HG02588 (cell line): ENCODE measurements at regions not wholly inside any gene's neighbourhood (a gene's known extent, or its start where the extent isn't known, plus 50 kb on each side); places are given as distances from the start of the nearest gene placed in this dataset.
"Not testable (repeated sequence)": the region's sequence is repeated elsewhere in the genome, so short reads cannot be mapped to it uniquely, and the experiment has no call there.

Source experiments
- ATAC-seq: cut with Tn5 transposase; IDR thresholded peaks from one replicate; pipeline ENCODE4 v1.9.1; 2021; ENCODE audit warnings: mild to moderate bottlenecking, moderate library complexity; ENCODE audit not compliant: unreplicated experiment

DNA sequence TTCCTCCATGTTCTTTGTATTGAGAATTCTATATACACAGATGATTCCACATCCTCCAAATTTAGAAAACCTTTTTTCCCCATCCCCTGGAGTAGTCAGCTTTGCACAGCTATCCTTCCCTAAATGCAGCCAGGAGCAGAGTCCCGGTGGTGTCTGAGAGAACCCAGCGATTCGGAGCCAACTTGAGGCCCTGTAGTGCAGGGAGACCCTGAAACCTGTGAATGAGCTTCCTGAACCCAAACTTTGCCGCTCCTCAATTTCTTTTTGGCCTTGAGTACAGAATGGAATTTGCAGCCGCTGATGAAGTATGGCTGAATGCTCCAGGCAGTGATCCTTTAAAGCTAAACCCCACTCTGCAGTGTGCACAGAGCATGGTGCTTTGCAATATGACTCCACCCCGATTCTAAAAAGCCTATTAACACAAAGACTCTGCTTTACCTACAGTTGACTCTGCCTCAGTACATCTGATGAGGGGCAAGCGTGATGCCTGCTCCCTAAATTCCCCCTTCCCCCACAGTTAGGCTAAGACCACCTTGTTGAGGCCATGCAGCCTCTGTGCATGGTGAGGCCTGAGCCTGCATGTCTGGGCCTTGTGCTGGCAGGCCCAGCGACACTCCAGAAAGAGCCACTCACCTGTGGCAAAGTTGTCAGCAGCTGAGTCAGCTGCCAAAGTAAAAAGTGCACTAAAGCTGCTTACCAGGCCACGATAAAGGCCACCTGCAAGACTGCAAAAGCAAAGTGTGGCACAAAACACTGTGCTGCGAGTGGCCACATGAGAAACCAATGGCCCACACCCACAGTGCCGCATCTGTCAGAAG lies 82.1 kb downstream of the PLEKHG1 start:
- no peak for ATAC-seq

- ATAC-seq = no peak
Measured at GRCh38 chr6:150683320-150683719, 83.6 kb downstream of the PLEKHG1 start.

DNA sequence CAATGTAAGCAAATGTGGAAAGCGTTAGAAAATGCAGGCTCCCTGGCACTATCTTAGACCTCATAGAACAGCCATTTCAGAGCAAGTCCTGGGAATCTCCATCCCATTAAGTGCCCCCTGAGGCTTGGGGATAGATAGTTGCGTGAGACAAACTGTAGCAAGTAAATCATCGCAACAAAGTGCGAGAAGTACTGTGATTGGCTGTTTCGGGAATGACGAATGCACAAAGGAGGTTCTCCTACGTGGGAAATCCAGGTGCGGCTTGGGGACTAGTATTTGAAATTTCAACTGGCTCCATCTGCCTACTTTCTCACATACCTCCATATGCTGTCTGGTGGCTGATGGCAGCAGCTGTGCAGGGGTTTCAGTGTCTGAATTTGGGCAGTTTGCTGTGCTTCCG lies 84.5 kb downstream of the PLEKHG1 start:
- no peak for ATAC-seq

DNA sequence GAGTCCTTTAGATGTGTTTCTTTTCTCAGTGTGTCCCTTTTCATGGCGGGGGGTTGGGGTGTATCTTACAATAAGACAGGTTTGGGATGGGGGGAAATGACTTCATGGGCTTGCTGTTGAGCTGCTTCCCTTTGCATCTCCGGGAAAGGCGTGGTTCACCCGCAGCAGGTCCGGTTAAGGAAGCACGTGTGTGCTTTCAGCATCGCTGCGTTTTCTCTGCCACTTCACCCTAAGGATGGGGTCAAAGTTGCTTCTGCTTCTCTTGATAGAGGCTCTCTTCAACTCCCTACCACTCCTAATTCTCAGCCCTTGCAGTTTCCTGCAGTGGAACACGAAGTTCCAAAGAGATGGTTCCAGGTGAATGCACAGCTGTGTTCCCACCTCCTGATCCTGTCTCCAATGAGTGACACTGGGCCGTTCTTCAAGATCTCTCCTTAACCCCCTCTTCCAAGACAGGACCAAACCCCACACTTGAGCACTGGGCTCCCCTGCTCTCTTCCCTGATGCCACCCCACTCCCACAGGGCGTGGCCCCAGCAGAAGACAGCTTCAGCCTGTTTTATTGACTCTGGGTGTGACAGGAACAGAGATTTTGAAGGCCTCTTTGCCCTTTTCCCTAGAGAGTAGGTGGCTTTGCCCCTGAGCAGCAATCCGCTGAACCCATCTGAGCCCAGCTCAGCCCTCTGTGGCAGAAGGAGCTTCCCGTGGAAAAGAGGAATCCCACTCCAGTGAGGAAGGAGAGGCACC lies 85.2 kb downstream of the PLEKHG1 start:
- no peak for ATAC-seq

- peak; percentile 78 for ATAC-seq
Measured at GRCh38 chr6:150685860-150686259, 86.2 kb downstream of the PLEKHG1 start.

- ATAC-seq = no peak
Measured at GRCh38 chr6:150686566-150686965, 86.9 kb downstream of the PLEKHG1 start.

GRCh38 chr6:150687508-150687907 lies 87.8 kb downstream of the PLEKHG1 start:
- no peak for ATAC-seq

DNA sequence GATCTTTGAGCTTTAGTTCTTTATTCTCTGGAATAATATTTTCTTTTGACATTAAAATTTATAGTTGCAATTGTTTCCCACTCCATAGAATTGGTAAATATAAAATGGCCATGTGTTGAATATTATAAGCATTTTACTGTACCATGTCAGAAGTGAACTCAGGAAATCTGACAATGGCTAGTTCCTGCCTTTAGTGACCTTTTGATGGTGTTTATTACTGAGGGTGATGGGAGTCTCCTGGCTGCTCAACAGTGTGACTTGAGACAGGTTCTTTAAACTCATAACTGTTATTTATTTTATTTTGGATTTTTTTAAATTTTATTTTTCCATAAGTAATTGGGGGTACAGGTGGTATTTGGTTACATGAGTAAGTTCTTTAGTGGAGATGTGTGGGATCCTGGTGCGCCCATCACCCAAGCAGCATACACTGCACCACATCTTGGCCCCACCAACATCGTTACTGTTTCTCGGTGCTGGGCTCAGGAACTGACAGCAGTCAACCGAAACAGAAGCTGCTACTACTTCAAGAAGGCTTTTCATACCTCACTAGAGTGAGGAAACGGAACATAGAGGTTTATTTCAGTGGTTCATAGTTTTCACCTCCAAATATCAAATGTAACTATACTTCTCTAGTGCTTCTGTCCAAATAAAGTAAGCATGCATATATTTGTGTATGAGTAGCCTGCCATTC lies 90.4 kb downstream of the PLEKHG1 start:
- peak; percentile 37 for ATAC-seq

GRCh38 chr6:150690681-150691080 lies 91.0 kb downstream of the PLEKHG1 start:
- no peak for ATAC-seq

GRCh38 chr6:150691463-150691862 lies 91.8 kb downstream of the PLEKHG1 start:
- ATAC-seq = no peak

GRCh38 chr6:150692604-150693003 lies 92.9 kb downstream of the PLEKHG1 start:
- ATAC-seq = peak; percentile 86

GRCh38 chr6:150694889-150695288 lies 95.2 kb downstream of the PLEKHG1 start:
- no peak for ATAC-seq

DNA sequence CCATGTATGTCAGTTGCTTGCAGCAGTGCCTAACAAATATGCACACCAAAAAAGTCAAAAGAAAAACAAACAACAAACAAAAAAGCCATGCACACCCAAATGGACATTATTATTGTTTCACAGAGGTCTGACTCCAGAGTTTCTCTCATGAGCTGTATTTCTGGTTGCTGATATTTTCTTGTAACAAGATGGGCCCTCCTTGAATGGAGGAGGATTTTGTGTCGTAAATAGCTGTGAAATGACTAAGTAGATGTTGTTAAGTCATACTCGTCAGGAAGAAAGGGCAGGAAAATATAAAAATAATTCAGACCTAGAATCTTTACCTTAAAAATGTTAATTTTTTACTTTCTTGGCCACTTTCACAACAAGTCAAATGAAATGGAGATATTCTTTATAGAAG lies 96.0 kb downstream of the PLEKHG1 start:
- ATAC-seq = no peak

DNA sequence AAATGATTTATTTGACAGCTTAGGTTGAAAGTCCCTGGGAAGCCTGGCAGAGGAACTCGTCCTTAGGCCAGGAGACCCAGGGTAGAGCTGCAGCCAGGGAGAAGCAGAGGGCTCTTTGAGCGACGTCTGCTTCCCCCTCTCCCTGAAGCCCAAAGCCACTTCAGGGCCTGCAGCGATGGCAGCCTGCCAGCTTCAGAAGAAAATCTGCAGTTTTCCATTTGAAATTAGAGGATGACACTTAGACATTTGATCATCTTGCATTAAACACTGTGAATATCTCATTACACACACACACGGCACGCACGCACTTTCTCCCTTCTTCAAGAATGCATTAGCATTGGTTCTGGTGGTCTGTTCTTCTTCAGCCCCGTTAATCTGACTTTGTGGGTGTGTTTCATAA lies 96.5 kb downstream of the PLEKHG1 start:
- no peak for ATAC-seq

GRCh38 chr6:150696918-150697317 lies 97.2 kb downstream of the PLEKHG1 start:
- not testable (repeated sequence) for ATAC-seq

DNA sequence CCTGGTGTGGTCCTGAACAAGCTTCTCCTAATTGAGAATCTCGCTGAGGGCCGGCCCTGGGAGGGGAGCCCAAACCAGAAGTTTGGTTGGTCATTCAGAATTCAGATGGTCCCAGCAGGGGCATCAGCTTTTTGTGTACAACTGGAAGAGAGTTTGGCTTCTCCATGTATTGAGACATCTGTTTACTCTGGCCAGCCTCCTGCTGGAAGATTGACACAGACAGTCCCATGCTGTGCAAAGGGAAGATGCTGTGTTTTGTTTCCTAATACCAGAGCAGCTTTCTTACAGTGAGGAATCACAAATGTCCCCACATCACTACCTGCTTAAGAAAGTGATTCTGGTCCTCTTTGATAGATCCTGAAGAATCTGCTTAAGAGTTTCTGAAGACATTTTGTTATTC lies 97.8 kb downstream of the PLEKHG1 start:
- no peak for ATAC-seq

GRCh38 chr6:150698391-150698790 lies 98.7 kb downstream of the PLEKHG1 start:
- peak; percentile 60 for ATAC-seq

- no peak for ATAC-seq
Measured at GRCh38 chr6:150702675-150703074, 103.0 kb downstream of the PLEKHG1 start.

GRCh38 chr6:150704447-150705192 lies 104.9 kb downstream of the PLEKHG1 start:
- ATAC-seq = no peak

DNA sequence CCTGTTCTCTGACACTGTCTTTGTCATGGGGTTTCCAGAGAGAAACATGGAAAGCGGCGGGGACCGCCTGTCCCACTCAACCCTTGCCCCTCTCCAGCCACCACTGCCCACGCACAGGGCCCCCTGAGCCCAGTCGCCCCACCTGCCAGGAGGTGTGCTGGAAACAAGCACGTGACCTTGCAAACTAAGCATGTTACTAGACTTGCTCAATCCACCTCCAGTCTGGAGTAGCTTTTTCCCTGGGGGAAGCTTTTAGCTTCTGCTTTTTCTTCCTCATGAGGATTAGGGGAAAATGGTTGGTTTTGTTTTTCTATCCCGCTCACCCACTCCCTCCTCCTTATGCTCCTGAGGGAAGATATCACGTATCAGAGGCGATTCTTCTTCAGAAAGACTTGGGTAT lies 105.7 kb downstream of the PLEKHG1 start:
- no peak for ATAC-seq

DNA sequence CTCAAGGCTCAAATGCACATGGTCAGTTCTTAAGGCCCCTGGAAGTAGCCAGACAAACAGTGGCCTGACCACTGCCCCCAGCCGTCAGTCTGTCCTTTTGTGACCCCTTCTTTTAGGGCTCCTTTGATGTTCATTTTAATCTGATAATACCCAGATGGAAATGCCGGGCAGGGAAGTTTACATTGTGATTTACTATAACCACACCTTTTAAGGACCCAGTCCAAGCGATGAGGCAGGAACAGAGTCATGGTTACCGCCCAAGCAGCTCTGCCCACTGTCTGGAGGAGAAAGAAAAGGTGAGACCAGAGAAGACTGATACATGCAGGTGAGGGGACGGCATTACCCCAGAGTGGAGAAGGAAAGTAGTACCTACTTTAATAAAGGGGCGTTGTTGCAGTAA lies 110.6 kb downstream of the PLEKHG1 start:
- no peak for ATAC-seq
